Glomerular visceral epithelial cell (primary cell): ENCODE measurements at regions not wholly inside any gene's neighbourhood (a gene's known extent, or its start where the extent isn't known, plus 50 kb on each side); places are given as distances from the start of the nearest gene placed in this dataset.
A peak's percentile ranks its signal among the peaks of the same experiment; 100 is the strongest.

ENCODE experiments used
- DNase-seq: peaks from one replicate; pipeline ENCODE4 v3.0.0-alpha.2; 2016; ENCODE audit errors: extremely low spot score

DNA sequence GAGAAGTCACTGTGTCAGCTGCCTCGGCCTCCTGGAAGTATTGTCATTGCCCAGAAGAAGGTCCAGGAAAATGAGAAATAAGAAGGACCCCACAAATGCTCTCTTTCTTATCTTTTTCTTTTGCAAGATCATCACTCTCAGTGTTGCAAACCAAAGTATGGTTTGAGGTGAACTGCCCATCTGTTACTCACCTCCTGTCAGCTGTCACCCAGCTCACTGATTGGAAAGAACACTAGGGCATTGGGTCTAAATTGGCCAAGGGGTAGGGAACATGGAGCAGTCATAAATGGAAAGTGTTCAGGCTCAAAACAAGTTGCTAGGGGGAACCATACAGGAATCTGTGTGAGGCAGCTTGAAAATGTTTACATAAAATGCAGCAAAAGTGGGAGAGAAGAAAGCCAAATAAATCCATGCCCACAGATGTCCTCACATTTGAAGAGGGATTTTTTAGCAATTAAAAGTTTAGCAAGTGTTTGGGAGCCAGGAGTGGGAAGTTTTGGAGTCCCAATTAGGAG is 431.2 kb upstream of the THBS1 start:
- no peak for DNase-seq

DNA sequence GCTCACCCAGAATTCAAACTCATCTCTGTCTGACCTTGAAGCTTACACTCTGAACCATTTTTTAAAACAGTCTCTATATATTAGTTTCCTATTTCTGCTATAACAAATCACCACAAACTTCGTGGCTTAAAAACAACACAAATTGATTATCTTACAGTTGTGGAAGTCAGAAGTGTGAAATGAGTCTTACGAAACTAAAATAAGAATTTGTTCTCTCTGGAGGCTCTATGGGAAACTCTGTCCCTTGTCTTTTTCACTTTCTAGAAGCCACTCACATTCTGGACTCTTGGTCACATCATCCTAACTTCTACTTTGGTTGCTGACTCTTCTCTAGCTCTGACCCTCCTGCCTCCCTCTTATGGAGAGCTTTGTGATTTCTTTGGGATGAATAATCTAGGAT is 429.3 kb upstream of the THBS1 start:
- DNase-seq: no peak

DNA sequence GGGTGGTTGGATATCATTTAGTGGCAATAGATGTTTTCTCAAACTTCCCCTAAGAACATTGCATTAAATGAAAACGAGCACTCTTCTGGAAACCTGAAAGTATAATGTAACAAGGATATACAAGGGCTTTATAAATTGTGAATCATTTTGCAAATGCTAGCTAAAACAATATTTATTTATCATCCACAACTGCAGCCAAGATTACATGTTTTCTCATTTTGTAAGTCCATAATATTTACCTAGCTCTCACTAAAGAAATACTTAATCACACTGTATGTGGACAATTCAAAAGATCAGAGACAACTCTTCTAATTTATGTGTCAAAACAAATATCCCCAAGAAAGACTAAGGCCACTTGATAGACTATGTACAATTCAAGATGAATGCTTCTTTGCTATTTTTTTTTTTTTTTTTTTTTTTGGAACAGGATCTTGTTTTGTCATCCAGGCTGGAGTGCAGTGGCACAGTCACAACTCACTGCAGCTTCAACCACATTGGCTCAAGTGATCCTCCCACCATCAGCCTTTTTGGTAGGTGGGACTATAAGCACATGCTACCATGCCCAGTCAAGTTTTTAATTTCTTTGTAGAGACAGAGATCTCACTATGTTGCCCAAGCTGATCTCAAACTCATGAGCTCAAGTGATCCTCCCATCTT is 427.7 kb upstream of the THBS1 start:
- no peak for DNase-seq

DNA sequence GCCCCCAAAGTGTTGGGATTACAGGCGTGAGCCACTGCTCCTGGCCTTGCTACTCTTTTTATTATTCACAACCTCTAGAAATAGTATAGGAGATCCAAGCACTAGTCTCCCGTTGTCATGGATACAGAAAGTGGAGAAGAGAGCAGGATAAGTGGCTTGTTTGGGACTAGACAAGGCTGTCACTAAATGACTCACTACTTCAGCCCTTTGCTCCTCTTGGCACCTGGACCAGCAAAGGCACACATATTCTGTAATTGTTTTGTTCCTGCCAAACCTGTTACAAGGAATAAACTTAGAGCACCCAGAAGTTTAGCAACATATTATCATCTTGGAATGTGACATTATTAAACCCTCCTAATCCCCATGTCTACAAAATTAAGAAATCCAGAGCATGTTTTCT is 427.2 kb upstream of the THBS1 start:
- DNase-seq: no peak

DNA sequence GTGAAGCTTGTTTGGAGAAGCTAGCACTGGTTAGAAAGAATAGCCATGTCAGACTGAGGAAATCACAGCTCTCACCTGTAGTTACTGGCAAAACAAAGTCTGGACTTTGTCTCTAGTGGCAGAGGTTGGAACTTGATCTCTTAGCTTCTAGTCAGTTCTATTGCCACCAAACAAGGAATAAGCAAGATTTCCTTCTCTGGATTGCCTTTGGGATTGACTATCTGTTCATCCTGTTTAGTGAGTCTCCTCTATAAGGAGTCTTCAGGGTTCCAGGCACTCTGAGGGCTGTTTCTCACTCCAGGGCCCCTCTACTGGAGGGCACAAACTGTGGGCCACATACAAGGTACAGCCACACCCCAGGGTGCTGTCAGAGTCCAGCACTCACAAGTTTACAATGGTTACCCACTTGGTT is 426.6 kb upstream of the THBS1 start:
- DNase-seq: no peak

DNA sequence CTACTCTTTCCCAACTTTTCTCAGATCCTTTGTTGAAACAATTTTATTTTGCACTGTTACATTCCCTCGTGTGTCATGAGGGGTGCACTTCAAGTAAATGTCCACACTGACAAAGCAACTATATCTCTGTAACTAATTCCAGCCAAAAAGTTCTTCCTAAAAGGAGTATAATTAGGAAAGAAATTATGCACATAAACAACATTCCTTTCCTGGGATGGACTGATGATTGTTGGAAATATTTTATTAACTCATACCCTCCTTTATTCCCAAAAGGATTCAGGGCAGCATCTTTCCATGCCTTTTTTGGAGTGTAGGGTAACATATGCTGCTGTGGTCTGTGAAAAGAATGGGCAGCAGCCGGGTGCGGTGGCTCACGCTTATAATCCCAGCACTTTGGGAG is 426.1 kb upstream of the THBS1 start:
- DNase-seq: no peak

DNA sequence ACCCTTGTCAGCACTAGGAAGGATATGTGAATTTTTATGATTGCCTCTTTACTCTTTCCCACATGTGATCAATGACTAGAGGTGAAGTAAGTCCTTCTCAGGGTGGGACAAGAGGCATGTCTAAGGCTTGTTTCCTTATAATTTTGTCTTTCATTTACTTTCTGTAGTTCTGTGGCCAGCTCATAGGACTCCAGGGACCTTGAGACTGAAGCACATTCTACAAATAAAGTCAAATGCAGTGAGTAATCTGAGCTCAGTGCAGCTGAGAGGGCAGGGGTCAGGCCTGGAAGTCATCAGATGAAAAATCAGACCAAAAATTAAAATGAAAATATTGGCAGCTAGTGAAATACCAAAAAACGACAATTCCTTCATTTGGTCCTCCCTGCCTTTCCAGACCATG is 424.7 kb upstream of the THBS1 start:
- DNase-seq: no peak

DNA sequence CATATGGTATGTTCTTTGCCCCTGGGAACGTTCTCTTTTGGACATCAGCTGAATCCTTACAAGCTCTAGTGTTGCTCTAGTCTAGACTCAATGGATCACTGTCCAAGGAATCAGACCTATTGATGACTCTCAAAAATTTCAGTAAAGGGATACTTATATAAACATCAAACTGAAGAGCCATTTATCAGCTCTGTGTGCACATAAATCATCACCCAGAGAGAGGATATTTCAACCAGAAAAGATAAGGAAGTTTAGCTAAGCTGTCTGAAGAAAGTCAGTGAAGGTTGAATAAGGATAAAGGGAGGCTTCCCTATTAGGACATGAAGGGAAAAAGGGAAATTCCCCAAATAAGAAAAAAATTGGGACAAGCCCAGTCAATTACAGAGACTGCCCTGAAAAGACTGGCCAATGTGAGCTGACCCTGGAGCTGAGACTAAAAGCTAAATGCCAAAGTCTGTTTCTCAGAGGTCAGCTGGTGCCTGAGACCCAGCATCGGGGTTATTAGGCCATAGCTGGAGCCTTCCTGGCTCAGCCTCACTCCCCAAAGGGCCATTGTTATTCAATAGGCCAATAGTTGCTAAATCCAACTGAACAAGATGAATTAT is 424.1 kb upstream of the THBS1 start:
- no peak for DNase-seq

DNA sequence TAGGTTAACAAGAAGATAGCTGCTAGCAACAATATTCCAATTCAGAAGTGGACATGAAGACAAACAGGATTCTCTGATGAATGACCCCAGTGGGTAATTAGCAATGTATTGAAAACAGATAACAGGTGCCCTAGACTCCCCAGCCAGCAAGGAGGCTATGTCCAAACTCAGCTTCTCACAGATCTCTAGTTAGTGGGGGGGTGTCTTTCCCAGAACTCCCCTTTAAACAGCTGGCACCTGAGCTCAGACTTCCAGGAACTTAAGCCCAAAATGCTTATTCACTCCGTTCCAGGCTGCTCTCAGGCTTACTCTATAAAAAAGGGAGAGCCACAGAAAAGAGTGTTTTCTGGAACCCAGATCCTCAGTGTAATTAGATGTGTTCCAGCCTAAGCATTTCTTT is 423.0 kb upstream of the THBS1 start:
- no peak for DNase-seq

DNA sequence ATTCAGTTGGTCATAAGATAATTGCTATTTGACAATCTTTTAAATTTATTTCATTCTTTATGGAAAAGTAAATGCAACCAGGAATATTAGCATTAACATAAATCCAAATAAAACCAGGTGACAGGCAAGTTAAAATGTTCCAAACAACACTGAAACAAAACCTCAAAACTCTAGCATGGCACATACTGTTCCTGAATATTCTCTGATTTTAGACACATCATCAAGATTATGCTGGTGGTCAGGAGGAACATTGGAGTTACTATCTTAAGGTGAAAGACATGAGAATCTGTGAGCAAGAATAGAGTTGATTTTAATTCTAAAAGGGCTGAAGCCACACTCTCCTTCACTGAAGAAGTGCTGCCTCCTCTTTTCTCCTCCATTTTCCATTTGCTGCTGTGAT is 421.0 kb upstream of the THBS1 start:
- DNase-seq: no peak

DNA sequence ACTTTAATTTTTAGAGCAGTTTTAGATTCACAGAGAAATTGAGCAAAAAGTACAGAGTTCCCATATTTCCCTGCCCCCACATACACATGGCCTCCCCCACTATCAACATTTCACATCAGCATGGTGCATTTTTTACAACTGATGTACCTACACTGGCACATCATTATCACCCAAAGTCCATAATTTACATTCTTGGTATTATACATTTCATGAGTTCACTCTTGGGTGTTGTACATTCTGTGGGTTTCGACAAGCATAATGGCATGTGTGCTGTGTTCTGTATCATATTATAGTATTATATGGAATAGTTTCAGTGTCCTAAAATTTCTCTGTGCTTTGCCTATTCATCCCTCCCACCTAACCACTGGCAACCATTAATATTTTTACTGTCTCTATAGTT is 419.8 kb upstream of the THBS1 start:
- no peak for DNase-seq

DNA sequence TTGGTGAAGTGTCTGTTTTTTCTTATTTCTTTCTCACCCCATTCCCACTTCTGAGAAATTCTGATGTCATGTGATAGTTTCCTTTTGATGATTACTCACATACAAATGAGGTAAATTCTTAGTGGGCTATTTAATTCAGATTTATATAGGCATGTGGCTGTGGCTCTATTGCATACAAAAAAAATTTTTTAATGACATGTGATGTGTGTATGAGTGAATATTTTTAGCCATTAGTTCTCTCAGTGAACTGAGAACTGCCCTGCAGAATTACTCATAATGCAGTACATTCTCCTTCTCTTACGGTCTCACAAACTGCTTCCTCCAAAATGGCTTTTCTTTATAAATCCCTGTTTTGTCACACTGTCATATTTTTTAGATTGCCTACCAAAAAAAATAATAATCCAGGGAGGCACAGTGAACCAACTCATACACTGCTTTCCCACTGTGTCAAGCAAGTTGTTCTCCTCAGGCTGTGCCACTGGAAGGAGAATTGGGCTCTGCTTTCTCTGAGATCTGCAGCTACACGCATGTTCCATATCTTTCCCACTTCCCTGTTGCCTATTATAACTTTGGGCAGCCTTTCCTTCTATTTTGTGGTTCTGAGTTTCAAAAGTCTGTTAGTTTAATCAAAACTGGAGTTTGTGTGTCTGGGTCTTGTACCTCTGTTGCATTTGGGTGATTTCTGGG is 415.7 kb upstream of the THBS1 start:
- DNase-seq: no peak

DNA sequence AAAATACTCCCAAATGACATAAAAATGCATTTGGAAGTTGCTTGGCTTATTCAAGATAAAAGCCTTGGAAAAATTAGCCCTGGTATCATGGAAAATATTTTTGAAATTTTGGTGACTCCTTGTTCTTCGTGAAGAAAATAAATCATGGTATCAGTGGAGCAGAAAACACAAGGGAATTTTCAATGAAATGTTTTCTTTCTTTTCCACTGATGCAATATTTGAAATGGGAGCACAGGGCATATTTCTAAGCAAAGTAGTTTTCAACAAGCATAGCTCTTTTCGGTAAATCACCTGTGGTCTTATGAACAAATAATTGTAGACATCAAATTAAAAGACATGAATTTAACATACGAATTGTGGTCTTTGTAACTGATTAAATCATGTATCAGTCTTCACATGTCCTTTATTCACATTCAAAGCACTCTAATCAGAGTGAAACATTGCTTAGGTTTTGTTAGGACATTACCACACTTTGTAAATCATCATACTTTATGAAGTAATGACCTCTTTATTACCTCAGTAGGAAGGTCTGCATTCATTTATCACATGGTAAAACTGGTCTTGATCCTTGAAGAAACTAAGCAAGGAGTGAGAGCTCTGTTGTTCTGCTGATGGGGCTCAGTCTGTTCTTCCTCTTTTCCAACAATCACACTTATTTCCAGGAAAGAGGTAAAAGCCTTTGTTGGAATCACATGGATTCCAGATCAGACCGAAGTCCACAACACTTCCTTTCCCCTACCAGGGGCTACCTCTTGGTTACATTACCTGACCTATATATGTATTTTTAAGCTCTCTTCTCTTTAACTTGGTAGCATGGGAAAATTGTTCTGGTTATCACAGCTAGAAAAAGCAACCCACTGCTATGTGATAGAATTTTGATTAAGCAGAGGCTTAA is 413.5 kb upstream of the THBS1 start:
- no peak for DNase-seq

DNA sequence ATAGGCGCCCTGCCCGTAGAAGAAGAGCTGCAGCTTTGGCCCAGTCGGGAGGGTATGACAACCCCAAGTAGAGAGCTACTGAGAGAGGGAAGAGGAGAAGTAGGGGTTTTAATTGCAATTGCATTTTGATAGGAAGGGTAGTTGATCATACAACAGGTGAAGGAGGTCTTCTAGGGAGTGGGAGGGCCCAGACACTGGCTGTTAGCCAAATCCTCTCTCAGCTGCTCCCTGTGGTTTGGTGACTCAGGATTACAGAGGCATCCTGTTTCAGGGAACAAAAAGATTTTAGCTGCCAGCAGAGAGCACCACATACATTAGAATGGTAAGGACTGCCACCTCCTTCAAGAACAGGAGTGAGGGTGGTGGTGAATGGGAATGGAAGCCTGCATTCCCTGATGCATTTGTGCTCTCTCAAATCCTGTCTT is 408.9 kb upstream of the THBS1 start:
- peak; percentile 98 for DNase-seq

DNA sequence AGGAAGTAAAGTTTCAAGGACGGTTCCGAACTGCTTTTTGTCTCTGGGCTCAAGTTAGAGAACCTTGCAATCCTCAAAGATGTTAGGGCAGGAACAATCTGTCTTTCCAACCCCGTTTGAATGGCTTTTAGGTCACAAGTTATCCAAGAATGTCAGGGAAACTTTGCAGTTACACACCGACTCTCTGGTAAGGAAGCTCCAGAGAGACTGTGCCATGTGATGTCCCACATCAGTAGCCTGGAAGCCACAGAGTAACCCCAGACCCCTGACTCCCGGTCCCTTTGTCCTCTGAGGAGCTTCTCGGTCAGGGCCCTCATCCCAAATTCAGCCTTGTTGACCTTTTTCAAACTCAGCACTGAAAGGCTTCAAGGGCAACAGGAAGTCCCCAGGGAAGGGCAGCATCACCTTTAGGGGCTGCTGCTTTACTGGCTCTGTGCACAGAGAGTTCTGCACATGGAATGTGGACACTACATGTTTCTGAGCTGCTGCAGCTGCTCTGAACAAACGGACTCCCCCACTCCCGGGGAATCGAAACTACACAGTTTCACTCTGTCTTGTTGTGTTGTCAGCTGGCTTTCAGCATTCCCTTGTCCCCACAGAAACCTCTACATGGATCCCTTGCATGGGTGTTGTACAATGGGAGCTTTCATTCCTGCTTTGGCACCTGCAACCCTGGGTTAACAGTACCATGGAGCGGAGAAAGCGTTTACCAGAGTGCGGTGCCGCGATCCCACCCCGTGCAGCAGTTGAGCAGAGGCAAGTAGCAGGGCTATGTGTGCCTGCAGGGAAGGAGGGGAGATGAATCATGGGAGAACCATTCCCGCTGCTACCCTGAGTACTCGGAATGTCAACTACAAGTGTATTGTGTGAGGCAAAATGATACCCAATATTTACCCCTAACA is 408.2 kb upstream of the THBS1 start:
- peak; percentile 73 for DNase-seq

DNA sequence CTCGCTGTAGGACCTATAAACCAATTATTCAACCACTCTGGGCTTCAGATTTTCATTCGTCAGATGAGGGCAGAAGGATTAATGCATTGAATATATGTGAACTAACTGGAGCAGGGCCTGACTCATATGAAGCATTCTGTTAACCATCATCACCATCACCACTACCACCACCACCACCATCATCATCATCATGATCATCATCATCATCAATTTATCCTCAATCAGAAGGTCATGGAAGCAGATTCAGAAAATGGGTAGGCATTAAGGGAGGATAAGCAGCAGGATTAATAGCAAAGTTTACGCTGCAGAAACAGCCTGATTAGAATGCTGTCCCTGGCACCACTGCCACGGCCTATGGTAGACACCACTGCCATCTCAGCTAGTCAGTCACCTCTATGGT is 407.5 kb upstream of the THBS1 start:
- no peak for DNase-seq

DNA sequence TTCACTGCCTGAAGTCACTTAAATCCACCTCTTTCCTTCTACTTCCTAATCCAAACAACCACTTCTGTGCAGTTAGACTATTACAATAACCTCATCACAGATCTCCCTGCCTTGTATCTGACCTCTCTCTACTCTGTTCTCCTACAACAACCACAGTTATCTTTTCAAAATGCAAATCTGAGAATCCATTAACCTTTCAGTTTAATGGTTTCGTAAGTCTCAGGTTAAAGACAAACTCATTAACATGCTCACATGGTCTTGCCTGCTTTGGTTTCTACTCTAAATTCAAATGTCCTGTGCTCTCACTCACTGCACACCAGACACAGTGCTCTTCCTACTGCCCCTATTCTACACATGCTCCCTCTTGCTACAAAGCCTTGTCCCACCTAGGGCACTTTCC is 406.5 kb upstream of the THBS1 start:
- no peak for DNase-seq

DNA sequence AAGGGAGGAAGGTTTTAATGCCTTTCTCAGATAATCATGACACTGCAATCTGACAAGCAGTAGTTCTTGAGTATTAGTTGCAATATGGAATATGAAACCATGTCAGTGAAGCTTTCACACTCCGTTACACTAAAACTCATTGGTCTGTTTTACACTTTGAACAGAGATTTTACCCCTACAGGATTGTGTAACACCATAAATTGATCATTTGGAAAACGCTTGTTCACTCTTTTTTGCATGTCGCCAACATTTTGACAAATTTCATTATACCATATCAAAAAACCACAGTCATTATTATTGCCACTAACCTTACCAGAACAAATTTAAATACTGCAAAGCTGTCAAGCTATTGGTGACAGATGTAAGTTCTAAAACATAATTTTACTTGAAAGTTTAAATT is 404.8 kb upstream of the THBS1 start:
- no peak for DNase-seq

DNA sequence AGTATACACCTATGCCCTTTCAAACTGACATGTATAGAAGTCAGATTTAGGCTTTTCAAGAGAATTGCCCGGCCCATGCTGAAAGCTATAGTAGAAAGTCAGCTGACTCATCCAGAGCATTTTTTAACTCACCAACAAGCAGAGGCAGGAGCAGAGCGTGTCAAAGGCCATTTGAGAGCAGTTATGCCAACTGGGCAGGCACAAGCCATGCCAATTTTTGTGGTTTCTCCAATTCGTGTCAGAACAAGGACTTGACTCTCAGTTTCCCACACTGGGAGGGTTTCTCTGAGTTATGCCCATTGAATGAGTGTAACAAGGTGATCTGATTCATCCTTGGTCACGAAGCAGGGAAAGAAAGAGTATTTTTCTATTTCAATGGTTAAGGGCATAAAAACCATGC is 403.3 kb upstream of the THBS1 start:
- DNase-seq: peak; percentile 87

DNA sequence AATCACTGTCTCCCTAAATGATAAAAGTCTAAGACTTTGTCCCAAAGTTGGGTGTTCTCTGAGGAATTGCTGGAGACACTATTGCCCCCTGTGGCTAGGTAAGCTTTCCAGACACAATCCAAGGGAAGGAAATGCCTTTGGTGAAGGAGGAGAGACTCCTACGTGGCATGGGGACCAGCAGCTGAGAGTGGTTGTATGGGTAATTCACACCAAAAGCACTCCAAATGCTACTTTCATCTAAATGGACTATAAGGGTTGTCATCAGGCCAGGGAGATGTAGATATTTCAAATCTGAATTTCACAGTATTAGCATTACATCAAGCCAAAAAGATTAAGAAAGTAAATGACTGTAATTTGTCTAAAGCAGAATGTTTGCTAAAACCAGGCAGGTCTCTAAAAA is 400.8 kb upstream of the THBS1 start:
- no peak for DNase-seq

DNA sequence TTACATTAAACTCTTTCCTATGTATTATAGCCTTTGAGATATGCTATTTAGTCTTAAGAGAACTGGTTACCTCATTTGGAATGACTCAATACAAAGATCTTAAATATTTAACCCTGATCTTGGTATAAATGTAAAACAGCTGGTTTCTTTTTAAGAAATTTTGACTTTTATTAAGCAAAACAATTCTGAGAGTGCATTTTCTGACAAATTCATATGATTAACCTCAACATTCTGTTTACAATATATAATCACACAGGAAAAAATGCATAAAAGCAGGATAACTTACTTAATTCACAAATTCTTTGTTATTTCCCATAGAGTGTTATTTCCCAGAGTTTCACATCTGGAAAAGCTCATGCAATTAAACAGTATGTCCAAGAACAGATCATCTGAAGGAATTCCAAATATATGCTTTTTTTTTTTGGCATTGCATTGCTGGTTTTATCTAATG is 400.4 kb upstream of the THBS1 start:
- no peak for DNase-seq
